Heart left ventricle (tissue), 13 donors: ENCODE measurements at regions not wholly inside any gene's neighbourhood (a gene's known extent, or its start where the extent isn't known, plus 50 kb on each side); places are given as distances from the start of the nearest gene placed in this dataset.

Experiments
- POLR2A ChIP-seq, 2 donors: fragments of 450-650 bp; IDR thresholded peaks; one replicate each; pipeline ENCODE4 v1.6.1; 2017; ENCODE audit warnings: antibody characterized with exemption in 2 of 2, mild to moderate bottlenecking in 2 of 2, moderate library complexity in 2 of 2
- TF ChIP-seq, protein P1 (sequence below), 12 donors: fragments of 200-600 bp; sonication (generic) in 4 of 12; IDR thresholded peaks; one replicate each; pipeline versions ENCODE4 v1.5.0 to v1.8.0; 2018 to 2022; ENCODE audit warnings: antibody characterized with exemption in 12 of 12, mild to moderate bottlenecking in 5 of 12
- donor health status: ischemic (EF 13 %, LVEDD 7.1; RV severe dilation, severe dysfunction).
- donor health status: DM: no; HTN: yes; CAD: no.
- donor health status: DM: no; HTN: no; CAD: no.
- donor health status: ischemic (EF 25% LVEDD 6.9; RV normal size, moderate dysfunction).
- donor health status: ischemic (EF 25% LVEDD 5.7; RV mildly dilated, moderate dysfunction).
- donor health status: ischemic (EF 35%, LVEDD 5.7; RV mildly dilated, moderate dysfunction).
- donor health status: nonischemic (EF 11% LVEDD 7.7; RV severe dilation, severe dysfunction).
- donor health status: DM: yes; HTN: yes; CAD: no.
- donor health status: PGD.
- donor health status: ischemic (EF 29% LVEDD 5.4; RV normal size, mild dysfunction).
- donor health status: nonischemic (EF 23%, LVEDD 6.1; RV moderate dilation, normal function).

DNA sequence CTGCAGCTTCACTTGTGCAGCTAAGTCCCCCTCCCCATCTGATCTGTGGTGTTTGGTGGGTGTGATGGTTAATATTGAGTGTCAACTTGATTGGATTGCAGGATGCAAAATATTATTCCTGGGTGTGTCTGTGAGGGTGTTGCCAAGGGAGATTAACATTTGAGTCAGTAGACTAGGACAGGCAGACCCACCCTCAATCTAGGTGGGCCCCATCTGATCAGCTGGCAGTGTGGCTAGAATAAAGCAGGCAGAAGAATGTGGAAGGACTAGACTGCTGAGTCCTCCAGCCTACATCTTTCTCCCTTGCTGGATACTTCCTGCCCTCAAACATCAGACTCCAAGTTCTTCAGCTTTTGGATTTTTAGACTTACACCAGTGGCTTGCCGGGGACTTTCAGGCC lies 103.5 kb upstream of the BOD1L1 start:
- TF ChIP-seq POLR2A (IDR thresholded peaks at IDR 0.05), result no peak
- TF ChIP-seq, protein P1, sequence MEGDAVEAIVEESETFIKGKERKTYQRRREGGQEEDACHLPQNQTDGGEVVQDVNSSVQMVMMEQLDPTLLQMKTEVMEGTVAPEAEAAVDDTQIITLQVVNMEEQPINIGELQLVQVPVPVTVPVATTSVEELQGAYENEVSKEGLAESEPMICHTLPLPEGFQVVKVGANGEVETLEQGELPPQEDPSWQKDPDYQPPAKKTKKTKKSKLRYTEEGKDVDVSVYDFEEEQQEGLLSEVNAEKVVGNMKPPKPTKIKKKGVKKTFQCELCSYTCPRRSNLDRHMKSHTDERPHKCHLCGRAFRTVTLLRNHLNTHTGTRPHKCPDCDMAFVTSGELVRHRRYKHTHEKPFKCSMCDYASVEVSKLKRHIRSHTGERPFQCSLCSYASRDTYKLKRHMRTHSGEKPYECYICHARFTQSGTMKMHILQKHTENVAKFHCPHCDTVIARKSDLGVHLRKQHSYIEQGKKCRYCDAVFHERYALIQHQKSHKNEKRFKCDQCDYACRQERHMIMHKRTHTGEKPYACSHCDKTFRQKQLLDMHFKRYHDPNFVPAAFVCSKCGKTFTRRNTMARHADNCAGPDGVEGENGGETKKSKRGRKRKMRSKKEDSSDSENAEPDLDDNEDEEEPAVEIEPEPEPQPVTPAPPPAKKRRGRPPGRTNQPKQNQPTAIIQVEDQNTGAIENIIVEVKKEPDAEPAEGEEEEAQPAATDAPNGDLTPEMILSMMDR (IDR thresholded peaks at IDR 0.05), result no peak
